Endothelial cell (in vitro differentiated cells): ENCODE measurements at regions not wholly inside any gene's neighbourhood (a gene's known extent, or its start where the extent isn't known, plus 50 kb on each side); places are given as distances from the start of the nearest gene placed in this dataset.

Experiments
- DNase-seq: peaks from one replicate; pipeline ENCODE4 v3.0.0; 2021; ENCODE audit warnings: low spot score
- H3K27ac Mint-ChIP-seq: one replicate; pipeline ENCODE4 v1.8.0; 2021; ENCODE audit warnings: mixed read lengths, inconsistent platforms; ENCODE audit not compliant: unreplicated experiment
- H3K27me3 Mint-ChIP-seq: one replicate; pipeline ENCODE4 v1.8.0; 2021; ENCODE audit warnings: mild to moderate bottlenecking, moderate library complexity, mixed read lengths, inconsistent platforms; ENCODE audit not compliant: unreplicated experiment
- H3K36me3 Mint-ChIP-seq: one replicate; pipeline ENCODE4 v1.8.0; 2021; ENCODE audit warnings: mild to moderate bottlenecking, low read depth, mixed read lengths, inconsistent platforms; ENCODE audit not compliant: unreplicated experiment
- H3K4me1 Mint-ChIP-seq: one replicate; pipeline ENCODE4 v1.8.0; 2021; ENCODE audit warnings: mild to moderate bottlenecking, mixed read lengths, inconsistent platforms; ENCODE audit not compliant: unreplicated experiment
- H3K4me3 Mint-ChIP-seq: one replicate; pipeline ENCODE4 v1.8.0; 2021; ENCODE audit warnings: mild to moderate bottlenecking, mixed read lengths, inconsistent platforms; ENCODE audit not compliant: unreplicated experiment
- H3K9me3 Mint-ChIP-seq: one replicate; pipeline ENCODE4 v1.8.0; 2021; ENCODE audit warnings: mixed read lengths, inconsistent platforms; ENCODE audit not compliant: unreplicated experiment
- CTCF ChIP-seq: fragments of 200-600 bp; sonication (generic); IDR thresholded peaks from one replicate; pipeline ENCODE4 v1.5.0; 2021; ENCODE audit warnings: antibody characterized with exemption; ENCODE audit not compliant: unreplicated experiment

- Mint-ChIP-seq H3K27ac (peak overlapping the region; percentile 64), H3K36me3 (no peaks in the 10 kb centered on the region)
- DNase-seq = no peak
These were observed 452.1 kb upstream of the RPS6KA3 start for GRCh38 chrX:20718592-20719380.

GRCh38 chrX:20715176-20715575 is 448.5 kb upstream of the RPS6KA3 start:
- Mint-ChIP-seq H3K27me3 (no peaks in the 10 kb centered on the region), H3K27ac (no peak overlapping the region), H3K4me3 (no peak overlapping the region), H3K4me1 (peaks cover 12% of the 10 kb centered on the region), H3K9me3 (no peaks in the 10 kb centered on the region), H3K36me3 (no peaks in the 10 kb centered on the region)
- no peak for DNase-seq
- no peak for TF ChIP-seq CTCF

More at GRCh38 chrX:20718592-20719380, 452.1 kb upstream of the RPS6KA3 start:
- H3K4me3 Mint-ChIP-seq = no peak overlapping the region
- TF ChIP-seq CTCF = no peak
- H3K4me1 Mint-ChIP-seq = peaks cover 12% of the 10 kb centered on the region
- H3K9me3 Mint-ChIP-seq = no peaks in the 10 kb centered on the region
- H3K27me3 Mint-ChIP-seq = no peaks in the 10 kb centered on the region

GRCh38 chrX:20712811-20713210 is 446.1 kb upstream of the RPS6KA3 start:
- DNase-seq = no peak
- no peaks in the 10 kb centered on the region for H3K9me3 Mint-ChIP-seq
- no peak for TF ChIP-seq CTCF

GRCh38 chrX:20711366-20711765 is 444.7 kb upstream of the RPS6KA3 start:
- no peak for DNase-seq
- H3K4me3 Mint-ChIP-seq = no peak overlapping the region
- no peaks in the 10 kb centered on the region for H3K27me3 Mint-ChIP-seq
- H3K27ac Mint-ChIP-seq = no peak overlapping the region
- TF ChIP-seq CTCF = no peak
- no peaks in the 10 kb centered on the region for H3K9me3 Mint-ChIP-seq
- H3K36me3 Mint-ChIP-seq = no peaks in the 10 kb centered on the region
- peaks cover 5% of the 10 kb centered on the region for H3K4me1 Mint-ChIP-seq

More at GRCh38 chrX:20712811-20713210, 446.1 kb upstream of the RPS6KA3 start:
- Mint-ChIP-seq H3K27ac (no peak overlapping the region), H3K4me3 (no peak overlapping the region), H3K27me3 (no peaks in the 10 kb centered on the region), H3K4me1 (peaks cover 5% of the 10 kb centered on the region), H3K36me3 (no peaks in the 10 kb centered on the region)

GRCh38 chrX:20693078-20693477 is 426.4 kb upstream of the RPS6KA3 start:
- TF ChIP-seq CTCF = no peak

More at GRCh38 chrX:20693078-20693477, 426.4 kb upstream of the RPS6KA3 start:
- Mint-ChIP-seq H3K9me3 (no peaks in the 10 kb centered on the region), H3K27me3 (no peaks in the 10 kb centered on the region), H3K27ac (no peak overlapping the region), H3K4me3 (no peak overlapping the region), H3K36me3 (no peaks in the 10 kb centered on the region), H3K4me1 (no peaks in the 10 kb centered on the region)
- no peak for DNase-seq
